HepG2 (cell line): ENCODE measurements at regions not wholly inside any gene's neighbourhood (a gene's known extent, or its start where the extent isn't known, plus 50 kb on each side); places are given as distances from the start of the nearest gene placed in this dataset.

Experiments used
- CTCF ChIP-seq: sonication (generic); formaldehyde crosslinking; IDR thresholded peaks from 2 replicates; pipeline ENCODE4 v1.5.0; 2020; ENCODE audit warnings: mild to moderate bottlenecking, missing genetic modification reagents, moderate library complexity
- DNMT1 ChIP-seq: sonication (generic); formaldehyde crosslinking; IDR thresholded peaks from 2 replicates; pipeline ENCODE4 v1.5.1; 2020; ENCODE audit warnings: mild to moderate bottlenecking, missing genetic modification reagents
- IRF1 ChIP-seq: sonication (generic); formaldehyde crosslinking; IDR thresholded peaks from 2 replicates; pipeline ENCODE4 v1.4.0; 2020; ENCODE audit warnings: low read depth, mild to moderate bottlenecking, missing genetic modification reagents
- MYNN ChIP-seq: sonication (generic); formaldehyde crosslinking; IDR thresholded peaks from 2 replicates; pipeline ENCODE4 v1.4.0; 2020; ENCODE audit warnings: mild to moderate bottlenecking, low read depth, missing genetic modification reagents
- PCBP2 ChIP-seq: fragments of 200-400 bp; formaldehyde crosslinking; optimal IDR thresholded peaks from 2 replicates; pipeline ENCODE3; 2018; ENCODE audit warnings: low read length, low read depth; ENCODE audit not compliant: poor library complexity, severe bottlenecking
- RAD21 ChIP-seq: fragments of 450-650 bp; formaldehyde crosslinking; IDR thresholded peaks from 2 replicates; pipeline ENCODE4 v1.5.0; 2020; ENCODE audit warnings: mild to moderate bottlenecking
- SRSF4 ChIP-seq: fragments of 200-400 bp; formaldehyde crosslinking; IDR thresholded peaks from one replicate; pipeline ENCODE4 v1.6.1; 2018; ENCODE audit warnings: mild to moderate bottlenecking, low read depth, low read length, moderate library complexity; ENCODE audit not compliant: poor library complexity, severe bottlenecking
- TARDBP ChIP-seq: sonication (generic); formaldehyde crosslinking; IDR thresholded peaks from 2 replicates; pipeline ENCODE4 v1.8.0; 2022; ENCODE audit warnings: mild to moderate bottlenecking, missing genetic modification reagents
- ZNF747 ChIP-seq: sonication (generic); formaldehyde crosslinking; IDR thresholded peaks from 2 replicates; pipeline ENCODE4 v1.8.1; 2023; ENCODE audit warnings: missing genetic modification reagents, mild to moderate bottlenecking, borderline replicate concordance

GRCh38 chr1:217311269-217311668 lies 319.6 kb downstream of the GPATCH2 start:
- TF ChIP-seq CTCF (CRISPR knock-in tag) = no peak
- TF ChIP-seq RAD21 = no peak
- no peak for TF ChIP-seq TARDBP (CRISPR knock-in tag)
- TF ChIP-seq DNMT1 (CRISPR knock-in tag) = no peak
- TF ChIP-seq IRF1 = no peak
- TF ChIP-seq SRSF4 = no peak
- no peak for TF ChIP-seq MYNN (CRISPR knock-in tag)
- TF ChIP-seq PCBP2 = no peak
- no peak for TF ChIP-seq ZNF747 (CRISPR knock-in tag)
